GM23338 (cell line): ENCODE measurements at regions not wholly inside any gene's neighbourhood (a gene's known extent, or its start where the extent isn't known, plus 50 kb on each side); places are given as distances from the start of the nearest gene placed in this dataset.

Source experiments
- ATAC-seq: fragments of 200-7000 bp; cut with Tn5 transposase; 3 replicates; pipeline ENCODE4 v1.9.1; 2020
- DNase-seq: peaks from one replicate; pipeline ENCODE4 v3.0.0-alpha.2; 2015; ENCODE audit warnings: low spot score
- H2AFZ ChIP-seq: fragments of 200-600 bp; sonication (generic); 2 replicates; pipeline ENCODE4 v1.8.0; 2016; ENCODE audit warnings: antibody characterized with exemption, mild to moderate bottlenecking, moderate library complexity
- H3F3A ChIP-seq: fragments of 200-600 bp; sonication (generic); replicated peaks from 2 replicates; pipeline ENCODE4 v1.8.0; 2017; ENCODE audit warnings: antibody characterized with exemption, mixed run types, low read depth
- H3K27ac ChIP-seq: fragments of 200-600 bp; sonication (generic); 2 replicates; pipeline ENCODE4 v1.6.1; 2016; ENCODE audit warnings: low read depth
- H3K27me3 ChIP-seq: fragments of 200-600 bp; sonication (generic); 2 replicates; pipeline ENCODE4 v1.8.0; 2016; ENCODE audit warnings: mild to moderate bottlenecking, mixed run types, moderate library complexity; ENCODE audit not compliant: insufficient read depth
- H3K36me3 ChIP-seq: fragments of 200-600 bp; sonication (generic); 2 replicates; pipeline ENCODE4 v1.8.0; 2016; ENCODE audit warnings: mild to moderate bottlenecking; ENCODE audit not compliant: insufficient read depth
- H3K4me1 ChIP-seq: fragments of 200-600 bp; sonication (generic); 2 replicates; pipeline ENCODE4 v1.8.0; 2016; ENCODE audit warnings: mild to moderate bottlenecking, moderate library complexity; ENCODE audit not compliant: insufficient read depth
- H3K4me2 ChIP-seq: fragments of 200-600 bp; sonication (generic); 2 replicates; pipeline ENCODE4 v1.7.1; 2017; ENCODE audit warnings: mixed run types
- H3K4me3 ChIP-seq: fragments of 200-600 bp; sonication (generic); 2 replicates; pipeline ENCODE4 v1.6.1; 2016; ENCODE audit warnings: mixed run types
- H3K79me2 ChIP-seq: fragments of 200-600 bp; sonication (generic); replicated peaks from 2 replicates; pipeline ENCODE4 v1.8.0; 2017; ENCODE audit warnings: mild to moderate bottlenecking; ENCODE audit not compliant: insufficient read depth
- H3K9me2 ChIP-seq: fragments of 200-600 bp; sonication (generic); 2 replicates; pipeline ENCODE4 v1.8.0; 2017; ENCODE audit not compliant: insufficient read depth
- H4K20me1 ChIP-seq: fragments of 200-600 bp; sonication (generic); replicated peaks from 2 replicates; pipeline ENCODE4 v1.8.0; 2017; ENCODE audit warnings: mild to moderate bottlenecking; ENCODE audit not compliant: insufficient read depth
- H3K27ac Mint-ChIP-seq: 2 replicates; pipeline ENCODE4 v1.8.0; 2020; ENCODE audit warnings: inconsistent platforms, mild to moderate bottlenecking, moderate library complexity, mixed read lengths
- H3K27me3 Mint-ChIP-seq: 3 replicates; pipeline ENCODE4 v1.8.0; 2022; ENCODE audit warnings: low read depth, mild to moderate bottlenecking, moderate library complexity, mixed read lengths, inconsistent platforms; ENCODE audit not compliant: insufficient read depth, poor library complexity
- H3K36me3 Mint-ChIP-seq: 3 replicates; pipeline ENCODE4 v1.8.0; 2021; ENCODE audit warnings: low read depth, mild to moderate bottlenecking, inconsistent platforms, moderate library complexity, mixed read lengths
- H3K4me1 Mint-ChIP-seq: 3 replicates; pipeline ENCODE4 v1.8.0; 2020; ENCODE audit warnings: mild to moderate bottlenecking, inconsistent platforms, mixed read lengths
- H3K4me3 Mint-ChIP-seq: 3 replicates; pipeline ENCODE4 v1.8.0; 2021; ENCODE audit warnings: moderate library complexity, mild to moderate bottlenecking, inconsistent platforms, mixed read lengths
- H3K9me3 Mint-ChIP-seq: 3 replicates; pipeline ENCODE4 v1.8.0; 2020; ENCODE audit warnings: moderate library complexity, mild to moderate bottlenecking, inconsistent platforms, mixed read lengths
- CREB1 ChIP-seq: fragments of 250-450 bp; sonication (Bioruptor Pico); IDR thresholded peaks from 2 replicates; pipeline ENCODE4 v1.5.0; 2020; ENCODE audit warnings: low read depth, mild to moderate bottlenecking, moderate library complexity
- ETS1 ChIP-seq: IDR thresholded peaks from 2 replicates; pipeline ENCODE4 v1.6.1; 2016; ENCODE audit warnings: antibody characterized with exemption
- EZH2 ChIP-seq: fragments of 200-600 bp; sonication (generic); IDR thresholded peaks from one replicate; pipeline ENCODE4 v1.8.0; 2017; ENCODE audit warnings: antibody characterized with exemption, mild to moderate bottlenecking, low read depth; ENCODE audit not compliant: unreplicated experiment
- EZH2phosphoT487 ChIP-seq: fragments of 200-600 bp; sonication (generic); IDR thresholded peaks from one replicate; pipeline ENCODE4 v1.8.1; 2018; ENCODE audit warnings: antibody characterized with exemption; ENCODE audit not compliant: unreplicated experiment
- JUNB ChIP-seq: IDR thresholded peaks from one replicate; pipeline ENCODE4 v1.6.1; 2016; ENCODE audit warnings: antibody characterized with exemption; ENCODE audit not compliant: unreplicated experiment
- NANOG ChIP-seq: IDR thresholded peaks from 2 replicates; pipeline ENCODE4 v1.6.1; 2016; ENCODE audit warnings: antibody characterized with exemption, borderline replicate concordance
- POLR2AphosphoS5 ChIP-seq: IDR thresholded peaks from 2 replicates; pipeline ENCODE4 v1.6.1; 2016; ENCODE audit warnings: antibody characterized with exemption, low read depth
- REST ChIP-seq: IDR thresholded peaks from one replicate; pipeline ENCODE4 v1.6.1; 2018; ENCODE audit warnings: antibody characterized with exemption; ENCODE audit not compliant: unreplicated experiment
- STAT1 ChIP-seq: IDR thresholded peaks from one replicate; pipeline ENCODE4 v1.6.1; 2016; ENCODE audit warnings: antibody characterized with exemption; ENCODE audit not compliant: unreplicated experiment
- ZNF114 ChIP-seq: fragments of 250-450 bp; sonication (Bioruptor Pico); IDR thresholded peaks from 2 replicates; pipeline ENCODE4 v1.5.0; 2020; ENCODE audit warnings: mild to moderate bottlenecking, moderate library complexity
- ZNF331 ChIP-seq: fragments of 250-450 bp; sonication (Bioruptor Pico); IDR thresholded peaks from 2 replicates; pipeline ENCODE4 v1.5.0; 2020; ENCODE audit warnings: low read depth, mild to moderate bottlenecking, moderate library complexity
- TF ChIP-seq, protein P1 (sequence below): fragments of 250-450 bp; sonication (Bioruptor Pico); IDR thresholded peaks from 2 replicates; pipeline ENCODE4 v1.5.0; 2020; ENCODE audit warnings: mild to moderate bottlenecking, moderate library complexity
- TF ChIP-seq, protein P2 (sequence below), 2 experiments: fragments of 200-600 bp in 1 of 2; sonication (generic) in 1 of 2; conservative IDR thresholded peaks; 2 replicates each; pipeline versions ENCODE4 v1.5.1 to v1.6.1; 2016 to 2017; ENCODE audit warnings: antibody characterized with exemption in 2 of 2, low read depth in 2 of 2, mild to moderate bottlenecking in 2 of 2, moderate library complexity in 1 of 2

- Mint-ChIP-seq H3K36me3 (no peaks in the 10 kb centered on the region), H3K4me3 (no peak overlapping the region), H3K27me3 (peaks cover 5% of the 10 kb centered on the region), H3K27ac (no peak overlapping the region), H3K4me1 (peaks cover 11% of the 10 kb centered on the region), H3K9me3 (no peaks in the 10 kb centered on the region; the same call in 2 of the 3 replicates)
- no peaks in the 10 kb centered on the region for H3F3A ChIP-seq
- H3K4me3 ChIP-seq: no peak overlapping the region
- H3K4me1 ChIP-seq: no peaks in the 10 kb centered on the region
- H3K9me2 ChIP-seq: no peaks in the 10 kb centered on the region
- no peak overlapping the region for H3K4me2 ChIP-seq
- no peak for TF ChIP-seq JUNB
- TF ChIP-seq ZNF114 (CRISPR knock-in tag): no peak
- TF ChIP-seq, protein P1, sequence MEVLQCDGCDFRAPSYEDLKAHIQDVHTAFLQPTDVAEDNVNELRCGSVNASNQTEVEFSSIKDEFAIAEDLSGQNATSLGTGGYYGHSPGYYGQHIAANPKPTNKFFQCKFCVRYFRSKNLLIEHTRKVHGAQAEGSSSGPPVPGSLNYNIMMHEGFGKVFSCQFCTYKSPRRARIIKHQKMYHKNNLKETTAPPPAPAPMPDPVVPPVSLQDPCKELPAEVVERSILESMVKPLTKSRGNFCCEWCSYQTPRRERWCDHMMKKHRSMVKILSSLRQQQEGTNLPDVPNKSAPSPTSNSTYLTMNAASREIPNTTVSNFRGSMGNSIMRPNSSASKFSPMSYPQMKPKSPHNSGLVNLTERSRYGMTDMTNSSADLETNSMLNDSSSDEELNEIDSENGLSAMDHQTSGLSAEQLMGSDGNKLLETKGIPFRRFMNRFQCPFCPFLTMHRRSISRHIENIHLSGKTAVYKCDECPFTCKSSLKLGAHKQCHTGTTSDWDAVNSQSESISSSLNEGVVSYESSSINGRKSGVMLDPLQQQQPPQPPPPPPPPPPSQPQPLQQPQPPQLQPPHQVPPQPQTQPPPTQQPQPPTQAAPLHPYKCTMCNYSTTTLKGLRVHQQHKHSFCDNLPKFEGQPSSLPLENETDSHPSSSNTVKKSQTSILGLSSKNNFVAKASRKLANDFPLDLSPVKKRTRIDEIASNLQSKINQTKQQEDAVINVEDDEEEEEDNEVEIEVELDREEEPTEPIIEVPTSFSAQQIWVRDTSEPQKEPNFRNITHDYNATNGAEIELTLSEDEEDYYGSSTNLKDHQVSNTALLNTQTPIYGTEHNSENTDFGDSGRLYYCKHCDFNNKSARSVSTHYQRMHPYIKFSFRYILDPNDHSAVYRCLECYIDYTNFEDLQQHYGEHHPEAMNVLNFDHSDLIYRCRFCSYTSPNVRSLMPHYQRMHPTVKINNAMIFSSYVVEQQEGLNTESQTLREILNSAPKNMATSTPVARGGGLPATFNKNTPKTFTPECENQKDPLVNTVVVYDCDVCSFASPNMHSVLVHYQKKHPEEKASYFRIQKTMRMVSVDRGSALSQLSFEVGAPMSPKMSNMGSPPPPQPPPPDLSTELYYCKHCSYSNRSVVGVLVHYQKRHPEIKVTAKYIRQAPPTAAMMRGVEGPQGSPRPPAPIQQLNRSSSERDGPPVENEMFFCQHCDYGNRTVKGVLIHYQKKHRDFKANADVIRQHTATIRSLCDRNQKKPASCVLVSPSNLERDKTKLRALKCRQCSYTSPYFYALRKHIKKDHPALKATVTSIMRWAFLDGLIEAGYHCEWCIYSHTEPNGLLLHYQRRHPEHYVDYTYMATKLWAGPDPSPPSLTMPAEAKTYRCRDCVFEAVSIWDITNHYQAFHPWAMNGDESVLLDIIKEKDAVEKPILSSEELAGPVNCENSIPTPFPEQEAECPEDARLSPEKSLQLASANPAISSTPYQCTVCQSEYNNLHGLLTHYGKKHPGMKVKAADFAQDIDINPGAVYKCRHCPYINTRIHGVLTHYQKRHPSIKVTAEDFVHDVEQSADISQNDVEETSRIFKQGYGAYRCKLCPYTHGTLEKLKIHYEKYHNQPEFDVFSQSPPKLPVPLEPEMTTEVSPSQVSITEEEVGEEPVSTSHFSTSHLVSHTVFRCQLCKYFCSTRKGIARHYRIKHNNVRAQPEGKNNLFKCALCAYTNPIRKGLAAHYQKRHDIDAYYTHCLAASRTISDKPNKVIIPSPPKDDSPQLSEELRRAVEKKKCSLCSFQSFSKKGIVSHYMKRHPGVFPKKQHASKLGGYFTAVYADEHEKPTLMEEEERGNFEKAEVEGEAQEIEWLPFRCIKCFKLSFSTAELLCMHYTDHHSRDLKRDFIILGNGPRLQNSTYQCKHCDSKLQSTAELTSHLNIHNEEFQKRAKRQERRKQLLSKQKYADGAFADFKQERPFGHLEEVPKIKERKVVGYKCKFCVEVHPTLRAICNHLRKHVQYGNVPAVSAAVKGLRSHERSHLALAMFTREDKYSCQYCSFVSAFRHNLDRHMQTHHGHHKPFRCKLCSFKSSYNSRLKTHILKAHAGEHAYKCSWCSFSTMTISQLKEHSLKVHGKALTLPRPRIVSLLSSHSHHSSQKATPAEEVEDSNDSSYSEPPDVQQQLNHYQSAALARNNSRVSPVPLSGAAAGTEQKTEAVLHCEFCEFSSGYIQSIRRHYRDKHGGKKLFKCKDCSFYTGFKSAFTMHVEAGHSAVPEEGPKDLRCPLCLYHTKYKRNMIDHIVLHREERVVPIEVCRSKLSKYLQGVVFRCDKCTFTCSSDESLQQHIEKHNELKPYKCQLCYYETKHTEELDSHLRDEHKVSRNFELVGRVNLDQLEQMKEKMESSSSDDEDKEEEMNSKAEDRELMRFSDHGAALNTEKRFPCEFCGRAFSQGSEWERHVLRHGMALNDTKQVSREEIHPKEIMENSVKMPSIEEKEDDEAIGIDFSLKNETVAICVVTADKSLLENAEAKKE (CRISPR knock-in tag): no peak
- TF ChIP-seq ZNF331: no peak
- TF ChIP-seq EZH2: no peak
- TF ChIP-seq STAT1: no peak
- TF ChIP-seq EZH2phosphoT487: no peak
- TF ChIP-seq, protein P2, sequence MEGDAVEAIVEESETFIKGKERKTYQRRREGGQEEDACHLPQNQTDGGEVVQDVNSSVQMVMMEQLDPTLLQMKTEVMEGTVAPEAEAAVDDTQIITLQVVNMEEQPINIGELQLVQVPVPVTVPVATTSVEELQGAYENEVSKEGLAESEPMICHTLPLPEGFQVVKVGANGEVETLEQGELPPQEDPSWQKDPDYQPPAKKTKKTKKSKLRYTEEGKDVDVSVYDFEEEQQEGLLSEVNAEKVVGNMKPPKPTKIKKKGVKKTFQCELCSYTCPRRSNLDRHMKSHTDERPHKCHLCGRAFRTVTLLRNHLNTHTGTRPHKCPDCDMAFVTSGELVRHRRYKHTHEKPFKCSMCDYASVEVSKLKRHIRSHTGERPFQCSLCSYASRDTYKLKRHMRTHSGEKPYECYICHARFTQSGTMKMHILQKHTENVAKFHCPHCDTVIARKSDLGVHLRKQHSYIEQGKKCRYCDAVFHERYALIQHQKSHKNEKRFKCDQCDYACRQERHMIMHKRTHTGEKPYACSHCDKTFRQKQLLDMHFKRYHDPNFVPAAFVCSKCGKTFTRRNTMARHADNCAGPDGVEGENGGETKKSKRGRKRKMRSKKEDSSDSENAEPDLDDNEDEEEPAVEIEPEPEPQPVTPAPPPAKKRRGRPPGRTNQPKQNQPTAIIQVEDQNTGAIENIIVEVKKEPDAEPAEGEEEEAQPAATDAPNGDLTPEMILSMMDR (conservative IDR thresholded peaks at IDR 0.05; ENCODE audit: low read depth in 2 of 2): no peak
- no peak for TF ChIP-seq NANOG
- no peak for TF ChIP-seq CREB1
- no peak for TF ChIP-seq ETS1
- TF ChIP-seq POLR2AphosphoS5: no peak
- TF ChIP-seq REST: no peak
- H3K36me3 ChIP-seq: no peaks in the 10 kb centered on the region
- DNase-seq (no peak), ATAC-seq (no peak)
- no peak overlapping the region for H3K27ac ChIP-seq
- H3K27me3 ChIP-seq: no peaks in the 10 kb centered on the region
- H2AFZ ChIP-seq: no peak overlapping the region
- no peaks in the 10 kb centered on the region for H3K79me2 ChIP-seq
- no peaks in the 10 kb centered on the region for H4K20me1 ChIP-seq
Observed at GRCh38 chr5:179422908-179423481, 77.7 kb upstream of the ADAMTS2 start.
